ENCODE measurements at regions not wholly inside any gene's neighbourhood (a gene's known extent, or its start where the extent isn't known, plus 50 kb on each side); places are given as distances from the start of the nearest gene placed in this dataset.
"Not testable (repeated sequence)": the region's sequence is repeated elsewhere in the genome, so short reads cannot be mapped to it uniquely, and the experiment has no call there.

GRCh38 chr3:10109-10996, 186.2 kb upstream of the CHL1 start:
- H3F3A ChIP-seq (ENCODE audit: insufficient read depth); H3K4me3 ChIP-seq; in situ Hi-C loops (cut with MboI); H3K9me2 ChIP-seq (ENCODE audit: insufficient read depth); H3K27me3 ChIP-seq (replicated peaks; ENCODE audit: insufficient read depth); H3K9ac ChIP-seq; H3K9me3 ChIP-seq (ENCODE audit: low read depth); H3K27ac ChIP-seq; H3K4me1 ChIP-seq (ENCODE audit: insufficient read depth); H3K36me3 ChIP-seq (ENCODE audit: low read depth); H4K20me1 ChIP-seq (ENCODE audit: insufficient read depth); H3K4me2 ChIP-seq (ENCODE audit: unreplicated experiment); H3K79me2 ChIP-seq (ENCODE audit: insufficient read depth); H2AFZ ChIP-seq: not testable (repeated sequence)
- peak; percentile 13 for DNase-seq
- WGBS, 2 experiments (ENCODE audit: low coverage in 1 of 2, low lambda C conversion rate in 2 of 2, missing lambda C conversion rate in 2 of 2): 80% methylated on average over 1 of the region's 15 CpGs; no CpG with 5 or more reads in 1 of the 2 experiments

- 68 to 69% methylated on average over 15 to 21 of the region's 22 CpGs for WGBS, 2 experiments (ENCODE audit: low coverage in 1 of 2, low lambda C conversion rate in 2 of 2, missing lambda C conversion rate in 2 of 2)
- DNase-seq: no peak
- Histone ChIP-seq H3K27ac (no peak overlapping the region), H2AFZ (no peak overlapping the region), H4K20me1 (ENCODE audit: insufficient read depth) (no peaks in the 10 kb centered on the region), H3K4me1 (ENCODE audit: insufficient read depth) (no peaks in the 10 kb centered on the region), H3K4me3 (no peak overlapping the region), H3K79me2 (ENCODE audit: insufficient read depth) (no peaks in the 10 kb centered on the region), H3K4me2 (ENCODE audit: unreplicated experiment) (no peak overlapping the region), H3K9me2 (ENCODE audit: insufficient read depth) (no peaks in the 10 kb centered on the region), H3K9me3 (ENCODE audit: low read depth) (no peaks in the 10 kb centered on the region), H3K9ac (no peak overlapping the region), H3K27me3 (replicated peaks; ENCODE audit: insufficient read depth) (no peaks in the 10 kb centered on the region), H3K36me3 (ENCODE audit: low read depth) (no peaks in the 10 kb centered on the region), H3F3A (ENCODE audit: insufficient read depth) (no peaks in the 10 kb centered on the region)
- in situ Hi-C loops (cut with MboI): no loop called here
- TF ChIP-seq EZH2phosphoT487 (IDR thresholded peaks at IDR 0.05; ENCODE audit: insufficient read depth, low read depth) (no peak), EZH2 (IDR thresholded peaks at IDR 0.05; ENCODE audit: insufficient read depth, poor library complexity, severe bottlenecking) (no peak)
These were observed 184.8 kb upstream of the CHL1 start for GRCh38 chr3:11734-12133.

- H3K27me3 ChIP-seq (replicated peaks; ENCODE audit: insufficient read depth): no peaks in the 10 kb centered on the region
- 53 to 60% methylated on average over 3 of the region's 3 CpGs for WGBS, 2 experiments (ENCODE audit: low coverage in 1 of 2, low lambda C conversion rate in 2 of 2, missing lambda C conversion rate in 2 of 2)
- H3K9me3 ChIP-seq (ENCODE audit: low read depth): no peaks in the 10 kb centered on the region
- H4K20me1 ChIP-seq (ENCODE audit: insufficient read depth): no peaks in the 10 kb centered on the region
- in situ Hi-C loops (cut with MboI): no loop called here
- no peaks in the 10 kb centered on the region for H3K79me2 ChIP-seq (ENCODE audit: insufficient read depth)
- TF ChIP-seq EZH2phosphoT487 (IDR thresholded peaks at IDR 0.05; ENCODE audit: insufficient read depth, low read depth) (no peak), EZH2 (IDR thresholded peaks at IDR 0.05; ENCODE audit: insufficient read depth, poor library complexity, severe bottlenecking) (no peak)
- no peak overlapping the region for H3K4me2 ChIP-seq (ENCODE audit: unreplicated experiment)
- H3K4me3 ChIP-seq: no peak overlapping the region
- DNase-seq: no peak
- no peak overlapping the region for H2AFZ ChIP-seq
- no peaks in the 10 kb centered on the region for H3K4me1 ChIP-seq (ENCODE audit: insufficient read depth)
- no peak overlapping the region for H3K27ac ChIP-seq
- H3K9ac ChIP-seq: no peak overlapping the region
- no peaks in the 10 kb centered on the region for H3K9me2 ChIP-seq (ENCODE audit: insufficient read depth)
- H3F3A ChIP-seq (ENCODE audit: insufficient read depth): no peaks in the 10 kb centered on the region
- H3K36me3 ChIP-seq (ENCODE audit: low read depth): no peaks in the 10 kb centered on the region
These were observed 181.9 kb upstream of the CHL1 start for GRCh38 chr3:14652-15051.

- H3K36me3 ChIP-seq (ENCODE audit: low read depth): no peaks in the 10 kb centered on the region
- H3K9ac ChIP-seq: no peak overlapping the region
- DNase-seq: no peak
- H3K9me2 ChIP-seq (ENCODE audit: insufficient read depth): no peaks in the 10 kb centered on the region
- H3K9me3 ChIP-seq (ENCODE audit: low read depth): no peaks in the 10 kb centered on the region
- H3K79me2 ChIP-seq (ENCODE audit: insufficient read depth): no peaks in the 10 kb centered on the region
- H4K20me1 ChIP-seq (ENCODE audit: insufficient read depth): no peaks in the 10 kb centered on the region
- H3K27ac ChIP-seq: no peak overlapping the region
- in situ Hi-C loops (cut with MboI): no loop called here
- 40 to 56% methylated on average over 2 of the region's 2 CpGs for WGBS, 2 experiments (ENCODE audit: low coverage in 1 of 2, low lambda C conversion rate in 2 of 2, missing lambda C conversion rate in 2 of 2)
- no peaks in the 10 kb centered on the region for H3K4me1 ChIP-seq (ENCODE audit: insufficient read depth)
- no peak overlapping the region for H3K4me3 ChIP-seq
- H3F3A ChIP-seq (ENCODE audit: insufficient read depth): no peaks in the 10 kb centered on the region
- H2AFZ ChIP-seq: no peak overlapping the region
- H3K27me3 ChIP-seq (replicated peaks; ENCODE audit: insufficient read depth): no peaks in the 10 kb centered on the region
- H3K4me2 ChIP-seq (ENCODE audit: unreplicated experiment): no peak overlapping the region
- TF ChIP-seq EZH2phosphoT487 (IDR thresholded peaks at IDR 0.05; ENCODE audit: insufficient read depth, low read depth) (no peak), EZH2 (IDR thresholded peaks at IDR 0.05; ENCODE audit: insufficient read depth, poor library complexity, severe bottlenecking) (no peak)
These were observed 180.2 kb upstream of the CHL1 start for GRCh38 chr3:16366-16765.

- no peaks in the 10 kb centered on the region for H3F3A ChIP-seq (ENCODE audit: insufficient read depth)
- H2AFZ ChIP-seq: no peak overlapping the region
- H3K27me3 ChIP-seq (replicated peaks; ENCODE audit: insufficient read depth): no peaks in the 10 kb centered on the region
- H3K9me2 ChIP-seq (ENCODE audit: insufficient read depth): no peaks in the 10 kb centered on the region
- H3K4me1 ChIP-seq (ENCODE audit: insufficient read depth): no peaks in the 10 kb centered on the region
- peak; percentile 21 for DNase-seq
- H4K20me1 ChIP-seq (ENCODE audit: insufficient read depth): no peaks in the 10 kb centered on the region
- H3K9me3 ChIP-seq (ENCODE audit: low read depth): no peaks in the 10 kb centered on the region
- no peak overlapping the region for H3K9ac ChIP-seq
- no peak overlapping the region for H3K4me2 ChIP-seq (ENCODE audit: unreplicated experiment)
- H3K27ac ChIP-seq: no peak overlapping the region
- no peaks in the 10 kb centered on the region for H3K79me2 ChIP-seq (ENCODE audit: insufficient read depth)
- in situ Hi-C loops (cut with MboI): no loop called here
- no peaks in the 10 kb centered on the region for H3K36me3 ChIP-seq (ENCODE audit: low read depth)
- H3K4me3 ChIP-seq: no peak overlapping the region
- TF ChIP-seq EZH2 (IDR thresholded peaks at IDR 0.05; ENCODE audit: insufficient read depth, poor library complexity, severe bottlenecking) (no peak), EZH2phosphoT487 (IDR thresholded peaks at IDR 0.05; ENCODE audit: insufficient read depth, low read depth) (no peak)
These were observed 176.1 kb upstream of the CHL1 start for GRCh38 chr3:20421-20820.
